Erythroblast (primary cell): ENCODE measurements at regions not wholly inside any gene's neighbourhood (a gene's known extent, or its start where the extent isn't known, plus 50 kb on each side); places are given as distances from the start of the nearest gene placed in this dataset.

ENCODE experiments used
- GATA1 ChIP-seq: IDR thresholded peaks from 2 replicates; pipeline ENCODE4 v1.6.1; 2011; ENCODE audit warnings: low read depth, mild to moderate bottlenecking, control low read depth, low read length, moderate library complexity
- POLR2A ChIP-seq: IDR thresholded peaks from 2 replicates; pipeline ENCODE4 v1.6.1; 2011; ENCODE audit warnings: mild to moderate bottlenecking, low read length

- no peak for TF ChIP-seq POLR2A
- no peak for TF ChIP-seq GATA1
Measured at GRCh38 chr4:15173251-15173650, 171.0 kb downstream of the CPEB2 start.
